A673 (cell line): ENCODE measurements at regions not wholly inside any gene's neighbourhood (a gene's known extent, or its start where the extent isn't known, plus 50 kb on each side); places are given as distances from the start of the nearest gene placed in this dataset.

Source experiments
- BruUV-seq: library from RNA; stranded (reverse); fragments of 400-500 nt; replicated peaks from 2 replicates; lab custom pipeline; 2021; lab: Mats Ljungman, UMichigan
- CTCF ChIA-PET: fragments of 300-600 bp; sonication (Branson Sonifier 250); formaldehyde crosslinking; loops from one replicate; lab custom pipeline; 2022; ENCODE audit warnings: antibody characterized with exemption; lab: Charles Lee
- POLR2A ChIA-PET: fragments of 300-600 bp; sonication (Branson Sonifier 250); formaldehyde crosslinking; loops from one replicate; lab custom pipeline; 2022; ENCODE audit warnings: antibody characterized with exemption; ENCODE audit not compliant: low non-redundant PET; lab: Charles Lee
- DNase-seq: peaks from one replicate; pipeline ENCODE4 v3.0.0-alpha.2; 2015; ENCODE audit warnings: low spot score
- H3K27ac ChIP-seq: fragments of 200-600 bp; sonication (generic); 2 replicates; pipeline ENCODE4 v1.5.1; 2016; ENCODE audit warnings: mixed run types, low read depth, mild to moderate bottlenecking, mixed read lengths, antibody characterized with exemption, low read length; ENCODE audit not compliant: poor library complexity, severe bottlenecking
- H3K27me3 ChIP-seq: fragments of 200-600 bp; sonication (generic); replicated peaks from 2 replicates; pipeline ENCODE4 v1.6.1; 2017; ENCODE audit warnings: mixed run types, low read depth, mild to moderate bottlenecking, mixed read lengths, antibody characterized with exemption, low read length; ENCODE audit not compliant: insufficient read depth, poor library complexity
- H3K36me3 ChIP-seq: fragments of 200-600 bp; sonication (generic); 2 replicates; pipeline ENCODE4 v1.6.1; 2016; ENCODE audit warnings: mixed run types, mild to moderate bottlenecking, mixed read lengths, antibody characterized with exemption, low read length; ENCODE audit not compliant: insufficient read depth, poor library complexity, severe bottlenecking
- H3K4me1 ChIP-seq: fragments of 200-600 bp; sonication (generic); 2 replicates; pipeline ENCODE4 v1.6.1; 2017; ENCODE audit warnings: mixed run types, mild to moderate bottlenecking, mixed read lengths, antibody characterized with exemption, low read length; ENCODE audit not compliant: insufficient read depth, poor library complexity, severe bottlenecking
- H3K4me3 ChIP-seq: fragments of 200-600 bp; sonication (generic); 2 replicates; pipeline ENCODE4 v1.5.1; 2016; ENCODE audit warnings: low read depth, mixed run types, mild to moderate bottlenecking, mixed read lengths, low read length; ENCODE audit not compliant: poor library complexity, severe bottlenecking
- H3K9me3 ChIP-seq: fragments of 200-600 bp; sonication (generic); 2 replicates; pipeline ENCODE4 v1.6.1; 2016; ENCODE audit warnings: mixed run types, low read depth, mild to moderate bottlenecking, mixed read lengths, antibody characterized with exemption, low read length; ENCODE audit not compliant: poor library complexity, severe bottlenecking
- CTCF ChIP-seq: fragments of 300-800, 200-600 bp; sonication (generic); conservative IDR thresholded peaks from 2 replicates; pipeline ENCODE4 v1.5.1; 2017; ENCODE audit warnings: low read depth, mild to moderate bottlenecking, antibody characterized with exemption, low read length, moderate library complexity, mixed read lengths
- EZH2 ChIP-seq: fragments of 200-600 bp; sonication (generic); IDR thresholded peaks from 2 replicates; pipeline ENCODE4 v1.6.1; 2017; ENCODE audit warnings: borderline replicate concordance, low read depth, mild to moderate bottlenecking, mixed read lengths, antibody characterized with exemption, low read length; ENCODE audit not compliant: poor library complexity, severe bottlenecking
- intact Hi-C: fragments of 100-400 bp; cut with micrococcal nuclease; formaldehyde crosslinking; loops from one replicate; pipeline ENCODE4 v1.10.0; 2022; ENCODE audit not compliant: unreplicated experiment

- no peaks in the 10 kb centered on the region for H3K36me3 ChIP-seq
- intact Hi-C loops, result no loop called here
- H3K9me3 ChIP-seq, result no peaks in the 10 kb centered on the region
- no peak overlapping the region for H3K4me3 ChIP-seq
- CTCF ChIA-PET, result no interaction called here
- no TSS peak for BruUV-seq
- no peak for TF ChIP-seq EZH2
- TF ChIP-seq CTCF, result no peak
- DNase-seq, result no peak
- POLR2A ChIA-PET, result no interaction called here
- no peaks in the 10 kb centered on the region for H3K4me1 ChIP-seq
- H3K27ac ChIP-seq, result no peak overlapping the region
- H3K27me3 ChIP-seq, result no peaks in the 10 kb centered on the region
These were observed 68.8 kb downstream of the SPRY1 start for GRCh38 chr4:123465416-123465815.

GRCh38 chr4:123466080-123466785, 69.6 kb downstream of the SPRY1 start:
- CTCF ChIA-PET, result no interaction called here
- H3K4me1 ChIP-seq, result no peaks in the 10 kb centered on the region
- H3K9me3 ChIP-seq, result no peaks in the 10 kb centered on the region
- H3K4me3 ChIP-seq, result no peak overlapping the region
- no peaks in the 10 kb centered on the region for H3K36me3 ChIP-seq
- H3K27ac ChIP-seq, result no peak overlapping the region
- no peaks in the 10 kb centered on the region for H3K27me3 ChIP-seq
- no peak for DNase-seq
- intact Hi-C loops, result no loop called here
- POLR2A ChIA-PET, result no interaction called here
- TF ChIP-seq CTCF, result no peak
- no peak for TF ChIP-seq EZH2
- BruUV-seq, result no TSS peak

GRCh38 chr4:123468479-123469031, 72.0 kb downstream of the SPRY1 start:
- CTCF ChIA-PET, result no interaction called here

More at GRCh38 chr4:123468479-123469031, 72.0 kb downstream of the SPRY1 start:
- POLR2A ChIA-PET, result no interaction called here
- Histone ChIP-seq H3K4me1 (no peaks in the 10 kb centered on the region), H3K9me3 (no peaks in the 10 kb centered on the region), H3K27ac (no peak overlapping the region), H3K27me3 (no peaks in the 10 kb centered on the region), H3K36me3 (no peaks in the 10 kb centered on the region), H3K4me3 (no peak overlapping the region)
- no TSS peak for BruUV-seq
- TF ChIP-seq CTCF, result no peak
- TF ChIP-seq EZH2, result no peak
- DNase-seq, result no peak
- intact Hi-C loops, result no loop called here
